Astrocyte of the hippocampus (primary cell): ENCODE measurements at regions not wholly inside any gene's neighbourhood (a gene's known extent, or its start where the extent isn't known, plus 50 kb on each side); places are given as distances from the start of the nearest gene placed in this dataset.

Experiments
- DNase-seq: peaks from one replicate; pipeline ENCODE4 v3.0.0; 2011; ENCODE audit warnings: low read depth, low spot score

DNA sequence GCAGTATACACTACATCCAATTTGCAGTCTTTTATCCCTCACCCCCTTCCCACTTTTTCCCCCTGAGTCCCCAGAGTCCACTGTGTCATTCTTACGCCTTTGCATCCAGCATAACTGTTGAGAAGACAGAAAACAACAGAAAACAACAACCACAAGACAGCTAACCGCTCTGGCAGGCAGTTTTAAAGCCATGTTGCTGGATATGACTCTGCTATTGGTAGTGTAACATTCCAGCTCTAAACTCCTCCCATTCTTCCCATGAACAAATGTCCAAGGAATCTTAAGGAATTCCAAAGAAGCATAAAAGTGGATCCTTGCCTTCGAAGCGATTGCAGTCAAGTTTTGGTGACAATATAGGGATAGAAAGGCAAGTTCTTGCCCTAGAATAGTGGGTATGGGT lies 599.1 kb downstream of the NYAP2 start:
- peak; percentile 38 for DNase-seq

- DNase-seq = no peak
These were observed 598.6 kb downstream of the NYAP2 start for GRCh38 chr2:225998116-225998515.

GRCh38 chr2:225996462-225996828 lies 596.9 kb downstream of the NYAP2 start:
- DNase-seq = no peak

- DNase-seq = no peak
These were observed 596.4 kb downstream of the NYAP2 start for GRCh38 chr2:225995796-225996461.

DNA sequence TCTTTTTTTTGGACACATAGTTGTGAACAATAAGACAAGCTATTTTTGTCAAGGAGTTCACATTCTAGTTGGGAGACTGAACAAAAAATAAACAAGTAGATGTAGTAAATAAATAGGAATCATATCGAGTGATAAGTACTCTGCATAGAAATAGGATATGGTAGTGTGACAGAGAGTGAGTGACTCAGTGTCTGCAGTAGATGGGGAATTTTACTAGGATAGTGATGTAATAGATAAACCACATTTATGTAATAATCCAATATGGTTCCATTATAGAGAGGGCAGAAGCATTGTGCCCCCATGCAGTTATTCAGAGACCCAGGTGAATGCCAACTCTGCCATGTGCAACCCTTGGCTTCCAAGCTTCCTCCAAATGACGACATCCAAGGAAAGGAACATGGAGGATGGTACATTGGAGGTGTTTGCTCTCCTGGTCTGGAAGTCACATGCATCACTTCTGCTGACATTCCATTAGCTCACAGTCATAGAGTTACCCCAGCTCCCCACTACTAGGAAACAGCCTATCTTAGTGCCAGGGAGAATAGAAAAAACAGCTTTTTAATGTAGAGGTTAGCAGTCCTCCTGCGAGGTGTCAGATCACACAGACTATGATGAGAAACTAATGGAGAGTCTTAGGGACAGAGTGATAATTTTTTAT lies 595.4 kb downstream of the NYAP2 start:
- no peak for DNase-seq

- DNase-seq = no peak
These were observed 593.9 kb downstream of the NYAP2 start for GRCh38 chr2:225993430-225993829.

- no peak for DNase-seq
These were observed 590.3 kb downstream of the NYAP2 start for GRCh38 chr2:225989809-225990208.

DNA sequence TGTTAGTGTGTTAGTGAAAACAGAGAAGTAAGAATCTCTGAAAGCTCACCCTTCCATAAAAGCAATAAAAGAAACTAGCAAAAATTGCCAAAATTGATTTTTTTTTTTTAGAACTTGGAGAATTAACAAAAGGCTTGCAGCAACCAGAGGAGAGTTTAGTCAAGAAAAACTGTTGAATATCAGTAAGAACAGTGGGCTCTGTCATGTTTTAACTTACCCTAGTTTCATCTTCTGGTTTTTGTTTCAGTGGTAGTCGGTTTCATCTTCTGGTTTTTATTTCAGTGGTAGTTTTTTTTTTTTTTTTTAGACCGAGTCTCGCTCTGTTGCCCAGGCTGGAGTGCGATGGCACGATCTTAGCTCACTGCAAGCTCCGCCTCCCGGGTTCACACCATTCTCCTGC lies 580.9 kb downstream of the NYAP2 start:
- DNase-seq = no peak

DNA sequence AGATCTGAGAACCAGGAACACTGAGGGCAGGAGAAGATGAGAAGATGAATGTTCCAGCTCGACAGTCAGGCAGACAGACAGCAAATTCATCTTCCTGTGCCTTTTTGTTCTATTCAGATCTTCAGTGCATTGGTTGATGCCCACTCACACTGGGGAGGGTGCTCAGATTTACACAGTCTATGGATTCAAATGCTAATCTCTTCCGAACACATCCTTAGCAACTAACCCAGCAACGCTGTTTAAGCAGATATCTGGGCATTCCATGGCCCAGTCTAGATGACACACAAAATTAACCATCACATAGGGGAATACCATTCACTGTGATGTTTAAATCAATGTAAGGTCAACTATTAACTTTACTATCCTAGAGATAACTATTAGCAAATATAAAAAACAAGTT lies 571.9 kb downstream of the NYAP2 start:
- DNase-seq = no peak

DNA sequence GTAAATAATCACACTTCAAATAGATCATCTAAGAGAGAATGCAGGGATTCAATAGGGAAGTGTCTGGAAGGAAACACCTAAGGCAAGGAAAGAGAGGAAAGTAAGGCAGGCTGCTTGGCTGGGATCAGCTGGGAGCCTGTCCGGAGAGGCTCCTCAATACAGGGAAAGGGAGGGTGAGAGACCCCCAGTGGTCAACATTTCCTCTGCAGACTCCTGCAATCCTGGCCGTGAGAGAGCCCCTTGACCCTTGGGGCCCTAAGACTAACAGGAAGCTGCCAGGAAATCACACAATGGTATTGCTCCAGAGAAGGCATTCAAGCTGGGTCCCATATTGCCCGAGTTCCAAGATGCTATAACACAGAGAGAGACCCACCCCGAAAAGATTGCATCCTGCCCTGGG lies 549.4 kb downstream of the NYAP2 start:
- no peak for DNase-seq

- DNase-seq = no peak
These were observed 539.5 kb downstream of the NYAP2 start for GRCh38 chr2:225938991-225939390.

DNA sequence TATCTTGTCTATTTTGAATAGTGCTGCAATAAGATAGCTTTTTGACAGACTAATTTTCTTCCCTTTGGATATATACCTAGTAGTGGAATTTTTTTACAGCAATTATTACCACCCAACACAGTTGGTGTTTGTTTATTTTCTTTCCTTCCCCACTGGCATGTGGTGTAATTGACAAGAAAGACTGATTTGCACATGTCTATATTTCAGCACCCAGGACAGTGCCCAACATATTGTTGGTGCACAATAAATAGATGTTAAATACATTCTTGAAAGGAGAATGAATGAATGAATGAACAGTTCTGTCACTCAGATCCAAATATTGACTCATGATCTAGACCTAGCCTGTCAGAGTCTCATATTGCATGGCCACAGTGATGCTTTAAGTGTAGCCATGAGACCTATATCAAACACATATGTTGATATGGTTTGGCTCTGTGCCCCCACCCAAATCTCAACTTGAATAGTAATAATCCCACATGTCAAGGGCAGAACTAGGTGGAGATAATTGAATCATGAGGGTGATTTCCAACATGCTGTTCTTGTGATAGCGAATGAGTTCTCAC lies 538.2 kb downstream of the NYAP2 start:
- peak; percentile 44 for DNase-seq

DNA sequence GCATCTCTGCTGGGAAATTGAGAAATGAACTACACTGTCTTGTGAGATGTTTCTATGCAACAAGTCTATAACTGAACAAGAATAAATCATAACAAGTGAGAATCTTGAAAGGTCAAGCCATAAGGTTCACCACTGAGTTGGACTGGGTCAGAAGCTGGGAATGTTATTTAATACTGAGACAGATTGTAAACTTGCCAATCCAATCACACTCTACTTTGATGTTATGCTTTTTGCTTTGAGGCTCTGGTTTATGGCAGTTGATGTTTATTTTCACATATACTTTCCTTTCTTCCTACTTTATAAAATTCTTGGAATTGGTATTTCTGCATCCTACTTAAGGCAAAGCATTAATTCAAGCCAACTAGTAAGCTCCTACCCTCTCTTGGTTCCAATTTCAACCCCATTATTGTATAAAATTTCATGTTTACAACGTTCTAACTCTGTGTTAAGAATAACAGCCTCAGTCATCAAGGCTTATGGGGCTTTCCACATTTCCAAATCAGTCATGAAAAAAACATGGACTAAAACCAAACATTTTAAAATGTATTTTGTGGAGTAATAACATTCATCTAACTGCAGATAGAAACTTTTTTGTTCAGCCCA lies 533.4 kb downstream of the NYAP2 start:
- DNase-seq = no peak

DNA sequence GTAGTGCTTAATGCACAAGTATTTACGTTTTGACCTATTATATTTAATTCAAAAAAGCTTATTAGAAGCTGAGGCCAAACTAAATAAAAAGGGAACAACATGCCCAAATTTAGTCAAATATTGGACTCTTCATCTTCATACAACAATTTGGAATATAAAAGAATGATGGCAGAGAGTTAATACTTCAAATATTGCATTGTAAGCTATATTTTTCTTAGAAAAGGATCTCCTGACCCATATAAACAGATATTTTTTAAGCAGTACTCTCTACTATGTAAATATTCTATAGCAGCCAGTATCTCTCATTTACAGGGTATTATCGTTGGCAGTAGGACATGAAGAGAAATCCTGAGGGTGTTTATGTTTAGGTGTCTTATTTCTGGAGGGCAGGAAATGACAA lies 531.2 kb downstream of the NYAP2 start:
- DNase-seq = no peak

- peak; percentile 67 for DNase-seq
These were observed 521.2 kb downstream of the NYAP2 start for GRCh38 chr2:225920621-225921220.

GRCh38 chr2:225916692-225917091 lies 517.2 kb downstream of the NYAP2 start:
- no peak for DNase-seq

DNA sequence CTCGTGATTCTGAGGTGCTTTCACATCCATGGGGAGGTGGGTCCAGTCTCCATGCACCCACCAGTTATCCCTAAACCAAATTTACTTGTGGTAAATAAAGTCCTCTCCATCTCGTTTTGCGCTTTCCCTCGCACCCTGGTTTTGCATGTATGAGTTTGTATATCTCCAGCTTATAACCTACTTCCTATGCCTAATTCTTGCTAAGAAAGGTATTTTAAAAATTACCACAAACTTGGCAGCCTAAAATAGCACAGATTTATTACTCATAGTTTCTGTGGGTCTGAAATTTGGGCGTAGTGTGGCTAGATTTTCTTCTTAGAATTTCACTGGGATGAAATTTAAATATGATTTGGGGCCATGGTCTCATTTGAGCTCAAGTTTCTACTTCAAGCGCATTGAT lies 511.5 kb downstream of the NYAP2 start:
- DNase-seq = peak; percentile 20

DNA sequence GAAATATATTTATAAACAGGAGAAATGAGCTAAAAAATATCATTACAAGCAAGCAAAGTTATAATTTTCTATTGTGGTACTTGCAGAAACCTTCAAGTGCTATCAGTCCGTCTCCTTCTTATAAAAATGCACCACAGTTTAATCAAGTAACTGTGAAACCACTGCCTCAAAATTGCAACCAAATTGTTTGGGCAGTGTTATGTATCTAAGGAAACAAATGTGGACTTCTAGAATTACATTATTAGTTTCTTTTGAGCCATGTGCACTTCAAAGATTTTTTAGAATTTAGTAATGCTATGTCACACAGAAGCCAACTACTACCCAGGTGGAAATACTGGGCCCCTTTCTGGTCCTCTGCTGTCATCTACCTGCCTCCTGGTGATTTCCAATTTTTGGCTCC lies 495.6 kb downstream of the NYAP2 start:
- peak; percentile 52 for DNase-seq

- DNase-seq = peak; percentile 81
These were observed 494.9 kb downstream of the NYAP2 start for GRCh38 chr2:225894236-225894980.

GRCh38 chr2:225893151-225893550 lies 493.6 kb downstream of the NYAP2 start:
- no peak for DNase-seq

DNA sequence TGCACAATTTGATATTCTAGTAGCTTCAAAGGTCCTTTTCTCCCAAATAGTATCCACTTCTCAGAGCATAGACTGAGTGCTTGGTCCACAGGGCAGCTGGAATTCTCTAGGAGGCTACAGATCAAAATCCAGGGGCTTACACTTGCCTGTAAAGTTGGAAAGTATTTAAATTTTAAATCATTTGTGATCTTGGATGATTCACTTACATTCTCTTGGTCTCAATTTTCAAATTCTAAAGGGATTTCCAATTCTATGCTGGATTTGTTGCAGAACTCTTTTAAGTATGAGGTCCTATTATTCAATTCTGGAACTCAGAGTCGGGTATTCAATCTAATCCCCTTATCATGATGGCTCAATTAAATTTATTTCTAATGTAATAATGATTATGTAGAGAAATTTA lies 492.3 kb downstream of the NYAP2 start:
- no peak for DNase-seq

DNA sequence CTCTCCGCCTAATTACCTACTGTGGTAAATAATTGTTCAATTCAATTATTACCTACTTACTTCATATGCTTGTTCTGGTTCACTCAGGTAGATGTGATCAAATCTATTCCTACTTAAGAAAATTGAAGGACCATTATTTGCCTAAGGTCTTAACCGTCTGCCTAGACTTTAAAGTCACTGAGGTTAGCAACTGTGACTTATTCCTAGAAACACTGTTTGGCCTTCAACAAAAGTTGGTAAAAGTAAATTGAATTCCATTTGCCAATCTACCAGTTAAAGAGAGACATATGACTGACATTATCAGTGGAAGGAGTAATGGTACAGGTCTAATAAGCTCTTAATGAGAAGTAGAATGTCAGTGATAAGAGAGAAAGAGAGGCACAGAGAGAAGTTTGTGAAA lies 491.5 kb downstream of the NYAP2 start:
- DNase-seq = no peak
